Esophagus squamous epithelium (tissue), 5 donors: ENCODE measurements at regions not wholly inside any gene's neighbourhood (a gene's known extent, or its start where the extent isn't known, plus 50 kb on each side); places are given as distances from the start of the nearest gene placed in this dataset.

Experiments used
- DNase-seq: peaks from one replicate; lab custom pipeline; 2025; lab: John Stamatoyannopoulos, UW
- H3K27ac ChIP-seq, 4 donors: fragments of 200-600 bp; sonication (generic); one replicate each; pipeline ENCODE4 v1.5.1; 2016 to 2019; ENCODE audit warnings: mild to moderate bottlenecking in 1 of 4
- H3K27me3 ChIP-seq, 4 donors: fragments of 200-600 bp; sonication (generic); 1 replicate in 3 of 4; 2 replicates in 1 of 4; pipeline versions ENCODE4 v1.5.1 to v1.6.0; 2017 to 2021; ENCODE audit warnings: antibody characterized with exemption in 1 of 4
- H3K36me3 ChIP-seq, 3 donors: fragments of 200-600 bp; sonication (generic); one replicate each; pipeline ENCODE4 v1.5.1; 2016 to 2019
- H3K4me1 ChIP-seq, 3 donors: fragments of 200-600 bp; sonication (generic); one replicate each; pipeline ENCODE4 v1.5.1; 2017 to 2019
- H3K4me3 ChIP-seq, 4 donors: fragments of 200-600 bp; sonication (generic); 1 replicate in 3 of 4; 2 replicates in 1 of 4; pipeline ENCODE4 v1.5.1; 2016 to 2019; ENCODE audit warnings: mild to moderate bottlenecking in 2 of 4, moderate library complexity in 1 of 4
- H3K9me3 ChIP-seq, 3 donors: fragments of 200-600 bp; sonication (generic); one replicate each; pipeline ENCODE4 v1.5.1; 2016 to 2019
- POLR2A ChIP-seq, 4 donors: fragments of 450-650 bp; IDR thresholded peaks; one replicate each; pipeline ENCODE4 v1.6.1; 2017; ENCODE audit warnings: antibody characterized with exemption in 4 of 4, mild to moderate bottlenecking in 4 of 4, moderate library complexity in 3 of 4
- whole genome bisulfite sequencing, 2 donors: methylation state at CpG; one replicate each; pipeline ENCODE4 v1.1.5; 2018; 5-methylcytosine and 5-hydroxymethylcytosine counted together
- intact Hi-C: fragments of 100-400 bp; cut with DNase I; formaldehyde crosslinking; loops from one replicate; pipeline ENCODE4 v1.15.0; 2022
- TF ChIP-seq, protein P1 (sequence below), 6 experiments: fragments of 450-650 bp in 4 of 6; fragments of 200-600 bp in 2 of 6; sonication (generic) in 2 of 6; IDR thresholded peaks; one replicate each; pipeline ENCODE4 v1.5.1; 2016 to 2019; ENCODE audit warnings: antibody characterized with exemption in 6 of 6, mild to moderate bottlenecking in 4 of 6, moderate library complexity in 4 of 6
- donor health status: DM: yes; HTN: yes; CAD: no.

DNA sequence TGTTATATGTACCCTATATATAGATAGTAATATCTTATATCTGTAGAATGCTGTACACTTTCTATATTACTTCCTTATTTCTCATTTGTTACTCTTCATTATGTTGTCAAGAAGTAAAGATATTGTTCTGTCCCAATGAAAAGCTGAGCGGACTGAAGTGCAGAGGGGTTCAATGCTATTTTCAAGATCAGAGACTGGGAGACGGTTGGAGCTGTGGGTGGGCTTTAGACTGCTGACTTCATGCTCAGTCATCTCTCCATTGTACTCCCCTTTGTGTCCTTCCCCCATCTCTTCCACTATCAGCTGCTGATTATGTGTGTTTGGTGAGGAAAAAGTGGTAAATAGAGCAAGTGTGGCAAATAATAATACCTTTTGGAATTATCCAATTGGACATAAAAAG is 532.3 kb upstream of the ZNF608 start:
- 90 to 97% methylated on average over 2 of the region's 2 CpGs for WGBS, 2 donors
- no peak for DNase-seq
- Histone ChIP-seq H3K27me3 (no peaks in the 10 kb centered on the region), H3K4me3 (no peak overlapping the region), H3K9me3 (no peaks in the 10 kb centered on the region), H3K27ac (no peak overlapping the region), H3K4me1 (no peaks in the 10 kb centered on the region), H3K36me3 (no peaks in the 10 kb centered on the region)
- intact Hi-C loops: no loop called here
- no peak for TF ChIP-seq POLR2A (IDR thresholded peaks at IDR 0.05)
- TF ChIP-seq, protein P1, sequence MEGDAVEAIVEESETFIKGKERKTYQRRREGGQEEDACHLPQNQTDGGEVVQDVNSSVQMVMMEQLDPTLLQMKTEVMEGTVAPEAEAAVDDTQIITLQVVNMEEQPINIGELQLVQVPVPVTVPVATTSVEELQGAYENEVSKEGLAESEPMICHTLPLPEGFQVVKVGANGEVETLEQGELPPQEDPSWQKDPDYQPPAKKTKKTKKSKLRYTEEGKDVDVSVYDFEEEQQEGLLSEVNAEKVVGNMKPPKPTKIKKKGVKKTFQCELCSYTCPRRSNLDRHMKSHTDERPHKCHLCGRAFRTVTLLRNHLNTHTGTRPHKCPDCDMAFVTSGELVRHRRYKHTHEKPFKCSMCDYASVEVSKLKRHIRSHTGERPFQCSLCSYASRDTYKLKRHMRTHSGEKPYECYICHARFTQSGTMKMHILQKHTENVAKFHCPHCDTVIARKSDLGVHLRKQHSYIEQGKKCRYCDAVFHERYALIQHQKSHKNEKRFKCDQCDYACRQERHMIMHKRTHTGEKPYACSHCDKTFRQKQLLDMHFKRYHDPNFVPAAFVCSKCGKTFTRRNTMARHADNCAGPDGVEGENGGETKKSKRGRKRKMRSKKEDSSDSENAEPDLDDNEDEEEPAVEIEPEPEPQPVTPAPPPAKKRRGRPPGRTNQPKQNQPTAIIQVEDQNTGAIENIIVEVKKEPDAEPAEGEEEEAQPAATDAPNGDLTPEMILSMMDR (IDR thresholded peaks at IDR 0.05): no peak

DNA sequence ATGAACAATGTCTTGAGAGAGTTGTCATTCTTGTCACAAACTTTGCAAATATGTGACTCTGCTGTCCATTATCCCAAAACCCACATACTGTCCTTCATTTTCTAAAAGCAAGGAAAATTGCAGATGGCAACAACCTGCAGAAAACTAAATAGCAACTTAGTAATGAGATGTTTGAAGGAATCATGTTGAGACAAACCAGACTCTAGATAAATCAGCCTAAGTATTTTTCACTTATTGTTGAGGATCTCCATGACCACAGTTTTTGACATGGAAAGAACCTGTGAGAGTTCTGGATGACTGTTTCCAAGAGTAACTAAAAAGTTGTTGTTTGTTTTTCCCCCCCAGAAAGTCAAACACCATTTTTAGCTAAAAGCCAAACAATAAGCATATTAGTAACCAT is 535.2 kb upstream of the ZNF608 start:
- DNase-seq: no peak
- no peaks in the 10 kb centered on the region for H3K9me3 ChIP-seq
- no peak overlapping the region for H3K4me3 ChIP-seq
- H3K27ac ChIP-seq: no peak overlapping the region
- no peaks in the 10 kb centered on the region for H3K4me1 ChIP-seq
- H3K36me3 ChIP-seq: no peaks in the 10 kb centered on the region
- intact Hi-C loops: no loop called here
- no peaks in the 10 kb centered on the region for H3K27me3 ChIP-seq
- no peak for TF ChIP-seq POLR2A (IDR thresholded peaks at IDR 0.05)
- TF ChIP-seq, protein P1 (IDR thresholded peaks at IDR 0.05): no peak

DNA sequence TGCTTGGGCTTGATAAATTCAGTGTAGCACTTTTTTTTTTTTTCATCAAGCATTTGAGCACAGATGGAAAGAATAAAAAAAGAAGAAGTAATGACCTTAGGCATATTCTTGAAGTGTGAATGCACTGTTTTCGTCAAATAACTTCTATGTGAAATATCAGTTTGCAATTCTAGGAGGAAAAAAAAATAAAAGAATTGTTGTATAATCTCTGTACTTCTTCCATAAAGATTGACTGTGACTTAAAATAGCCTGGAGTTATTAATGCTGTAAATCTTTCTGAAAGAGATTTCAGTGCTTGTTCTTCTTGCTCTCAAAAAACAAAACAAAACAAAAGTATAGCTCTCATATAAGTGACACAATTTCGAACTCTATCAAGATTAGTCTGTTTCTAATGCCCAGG is 536.9 kb upstream of the ZNF608 start:
- intact Hi-C loops: no loop called here
- Histone ChIP-seq H3K4me1 (no peaks in the 10 kb centered on the region), H3K4me3 (no peak overlapping the region), H3K9me3 (no peaks in the 10 kb centered on the region), H3K27me3 (no peaks in the 10 kb centered on the region), H3K27ac (no peak overlapping the region), H3K36me3 (no peaks in the 10 kb centered on the region)
- 63 to 80% methylated on average over 2 of the region's 2 CpGs for WGBS, 2 donors
- TF ChIP-seq, protein P1 (IDR thresholded peaks at IDR 0.05): no peak
- no peak for TF ChIP-seq POLR2A (IDR thresholded peaks at IDR 0.05)
- DNase-seq: no peak

DNA sequence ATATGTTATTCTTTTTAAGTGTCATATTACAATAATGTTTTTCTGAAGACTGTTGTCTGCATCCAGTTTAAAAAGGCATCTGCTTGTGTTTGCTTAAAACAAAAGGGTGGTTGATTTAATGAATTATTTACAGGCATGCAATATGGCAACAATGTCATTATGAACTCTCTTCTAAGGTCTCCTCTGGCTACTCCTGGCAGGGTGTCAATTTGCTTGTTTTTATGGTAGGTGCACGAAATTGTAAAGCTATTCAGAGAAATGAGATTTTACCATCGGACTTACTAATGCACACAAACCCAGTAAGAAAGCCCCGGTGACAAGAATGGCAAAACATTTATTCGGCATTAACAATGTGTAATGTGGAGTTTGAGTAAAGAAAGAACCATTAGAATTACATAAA is 539.8 kb upstream of the ZNF608 start:
- Histone ChIP-seq H3K4me3 (no peak overlapping the region), H3K27ac (no peak overlapping the region), H3K4me1 (no peaks in the 10 kb centered on the region), H3K27me3 (no peaks in the 10 kb centered on the region), H3K9me3 (no peaks in the 10 kb centered on the region), H3K36me3 (no peaks in the 10 kb centered on the region)
- DNase-seq: no peak
- WGBS, 2 donors: 79 to 88% methylated on average over 4 of the region's 4 CpGs
- TF ChIP-seq, protein P1 (IDR thresholded peaks at IDR 0.05): no peak
- TF ChIP-seq POLR2A (IDR thresholded peaks at IDR 0.05): no peak
- intact Hi-C loops: no loop called here

DNA sequence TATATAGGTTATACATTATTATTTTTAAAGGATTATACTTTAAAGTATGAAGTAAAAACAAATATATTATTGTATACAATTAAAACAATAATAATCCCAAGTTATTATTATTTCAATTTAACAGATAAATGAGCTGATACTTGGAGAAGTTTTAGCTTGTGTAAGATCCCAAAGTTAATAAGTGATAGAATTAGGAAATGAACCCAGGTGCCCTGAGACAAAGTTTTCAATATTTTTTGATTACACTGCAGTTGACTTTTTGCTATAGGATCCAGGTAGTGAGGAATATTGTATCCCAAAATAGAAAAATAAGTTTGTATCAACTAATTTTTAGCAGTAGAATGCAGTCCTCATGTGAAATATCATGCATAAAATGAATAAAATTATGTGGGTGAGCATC is 543.2 kb upstream of the ZNF608 start:
- Histone ChIP-seq H3K36me3 (no peaks in the 10 kb centered on the region), H3K4me3 (no peak overlapping the region), H3K27me3 (no peaks in the 10 kb centered on the region), H3K4me1 (no peaks in the 10 kb centered on the region), H3K9me3 (no peaks in the 10 kb centered on the region), H3K27ac (no peak overlapping the region)
- intact Hi-C loops: no loop called here
- no peak for DNase-seq
- no peak for TF ChIP-seq POLR2A (IDR thresholded peaks at IDR 0.05)
- TF ChIP-seq, protein P1 (IDR thresholded peaks at IDR 0.05): no peak
